PC-9 (cell line): ENCODE measurements at regions not wholly inside any gene's neighbourhood (a gene's known extent, or its start where the extent isn't known, plus 50 kb on each side); places are given as distances from the start of the nearest gene placed in this dataset.
A peak's percentile ranks its signal among the peaks of the same experiment; 100 is the strongest.

Experiments
- BruUV-seq: library from RNA; stranded (reverse); fragments of 400-500 nt; replicated peaks from 2 replicates; lab custom pipeline; 2021; lab: Mats Ljungman, UMichigan
- CTCF ChIA-PET: fragments of 300-600 bp; sonication (Branson Sonifier 250); formaldehyde crosslinking; loops from one replicate; lab custom pipeline; 2022; ENCODE audit warnings: antibody characterized with exemption; lab: Charles Lee
- POLR2A ChIA-PET: fragments of 300-600 bp; sonication (Branson Sonifier 250); formaldehyde crosslinking; loops from one replicate; lab custom pipeline; 2022; ENCODE audit warnings: antibody characterized with exemption; ENCODE audit not compliant: unreplicated experiment; lab: Charles Lee
- DNase-seq, 2 experiments: peaks; one replicate each; pipeline versions ENCODE4 v3.0.0 to v3.0.0-alpha.2; 2015 to 2022; ENCODE audit warnings: mixed read lengths in 1 of 2
- H2AFZ ChIP-seq: fragments of 200-600 bp; sonication (generic); 2 replicates; pipeline ENCODE4 v1.8.1; 2017; ENCODE audit warnings: antibody characterized with exemption
- H3F3A ChIP-seq: fragments of 200-600 bp; sonication (generic); 2 replicates; pipeline ENCODE4 v1.8.1; 2017; ENCODE audit warnings: antibody characterized with exemption, mild to moderate bottlenecking, low read depth; ENCODE audit not compliant: insufficient read depth
- H3K27ac ChIP-seq: fragments of 200-600 bp; sonication (generic); 2 replicates; pipeline ENCODE4 v1.6.1; 2016; ENCODE audit warnings: mixed run types
- H3K27me3 ChIP-seq: fragments of 200-600 bp; sonication (generic); 2 replicates; pipeline ENCODE4 v1.6.1; 2016; ENCODE audit warnings: low read depth, mixed run types; ENCODE audit not compliant: insufficient read depth
- H3K36me3 ChIP-seq: fragments of 200-600 bp; sonication (generic); 2 replicates; pipeline ENCODE4 v1.6.1; 2016; ENCODE audit warnings: low read depth, mixed run types
- H3K4me1 ChIP-seq: fragments of 200-600 bp; sonication (generic); replicated peaks from 2 replicates; pipeline ENCODE4 v1.6.1; 2016; ENCODE audit warnings: mixed run types; ENCODE audit not compliant: insufficient read depth
- H3K4me2 ChIP-seq: fragments of 200-600 bp; sonication (generic); 2 replicates; pipeline ENCODE4 v1.6.1; 2017; ENCODE audit warnings: mixed run types
- H3K4me3 ChIP-seq: fragments of 200-600 bp; sonication (generic); 2 replicates; pipeline ENCODE4 v1.6.1; 2016; ENCODE audit warnings: mixed run types
- H3K79me2 ChIP-seq: fragments of 200-600 bp; sonication (generic); 2 replicates; pipeline ENCODE4 v1.6.1; 2017; ENCODE audit warnings: low read depth, mixed run types
- H3K9me2 ChIP-seq: fragments of 200-600 bp; sonication (generic); 2 replicates; pipeline ENCODE4 v1.8.1; 2017; ENCODE audit warnings: mild to moderate bottlenecking; ENCODE audit not compliant: insufficient read depth
- H3K9me3 ChIP-seq: fragments of 200-600 bp; sonication (generic); 2 replicates; pipeline ENCODE4 v1.8.1; 2016; ENCODE audit warnings: low read depth; ENCODE audit not compliant: insufficient read depth
- H4K20me1 ChIP-seq: fragments of 200-600 bp; sonication (generic); 2 replicates; pipeline ENCODE4 v1.8.1; 2017; ENCODE audit not compliant: insufficient read depth
- CTCF ChIP-seq: fragments of 200-600 bp; sonication (generic); conservative IDR thresholded peaks from 2 replicates; pipeline ENCODE4 v1.6.1; 2017; ENCODE audit warnings: mixed run types, antibody characterized with exemption, mild to moderate bottlenecking, moderate library complexity
- EZH2 ChIP-seq: fragments of 200-600 bp; sonication (generic); IDR thresholded peaks from 2 replicates; pipeline ENCODE4 v1.8.0; 2017; ENCODE audit warnings: antibody characterized with exemption, low read depth
- intact Hi-C: fragments of 100-400 bp; cut with micrococcal nuclease; formaldehyde crosslinking; loops from one replicate; pipeline ENCODE4 v1.10.0; 2022; ENCODE audit not compliant: unreplicated experiment

GRCh38 chr20:1818247-1818840, 76.9 kb upstream of the SIRPA start:
- intact Hi-C loops: no loop called here
- peaks cover 15% of the 10 kb centered on the region for H3K4me1 ChIP-seq
- ChIA-PET POLR2A (no interaction called here), CTCF (no interaction called here)
- no peaks in the 10 kb centered on the region for H3K36me3 ChIP-seq
- H4K20me1 ChIP-seq: no peaks in the 10 kb centered on the region
- H3K4me3 ChIP-seq: no peak overlapping the region
- H3K27ac ChIP-seq: no peak overlapping the region
- H3F3A ChIP-seq: 0 out of 2 replicates have a peak, but pooled peaks cover 3% of the 10 kb centered on the region
- H3K4me2 ChIP-seq: no peak overlapping the region
- no peaks in the 10 kb centered on the region for H3K9me2 ChIP-seq
- no peak for TF ChIP-seq CTCF
- no peak for TF ChIP-seq EZH2
- H2AFZ ChIP-seq: no peak overlapping the region
- no peaks in the 10 kb centered on the region; the same call in 1 of the 2 replicates for H3K27me3 ChIP-seq
- no TSS peak for BruUV-seq
- no peaks in the 10 kb centered on the region for H3K79me2 ChIP-seq
- DNase-seq: no peak
- H3K9me3 ChIP-seq: peaks cover 9% of the 10 kb centered on the region

GRCh38 chr20:1817577-1818211, 77.5 kb upstream of the SIRPA start:
- H3K79me2 ChIP-seq: no peaks in the 10 kb centered on the region
- H3K4me3 ChIP-seq: no peak overlapping the region
- H3K27me3 ChIP-seq: no peaks in the 10 kb centered on the region; the same call in 1 of the 2 replicates
- no TSS peak for BruUV-seq
- no peaks in the 10 kb centered on the region for H3K36me3 ChIP-seq
- peaks cover 22% of the 10 kb centered on the region for H3K4me1 ChIP-seq
- H3K9me2 ChIP-seq: no peaks in the 10 kb centered on the region
- TF ChIP-seq CTCF: no peak
- TF ChIP-seq EZH2: no peak
- no peak overlapping the region for H3K27ac ChIP-seq
- no peak overlapping the region for H3K4me2 ChIP-seq
- DNase-seq: no peak
- H2AFZ ChIP-seq: no peak overlapping the region
- 0 out of 2 replicates have a peak, but pooled peaks cover 3% of the 10 kb centered on the region for H3F3A ChIP-seq
- CTCF ChIA-PET: no interaction called here
- intact Hi-C loops: no loop called here
- POLR2A ChIA-PET: no interaction called here
- H3K9me3 ChIP-seq: peaks cover 5% of the 10 kb centered on the region; the same call in 1 of the 2 replicates
- no peaks in the 10 kb centered on the region for H4K20me1 ChIP-seq

GRCh38 chr20:1816384-1817381, 78.5 kb upstream of the SIRPA start:
- H3K4me3 ChIP-seq: no peak overlapping the region
- DNase-seq: peak in 1 of 2 experiments; percentile 49
- no peak overlapping the region for H3K4me2 ChIP-seq
- peaks cover 32% of the 10 kb centered on the region for H3K4me1 ChIP-seq
- intact Hi-C loops: no loop called here
- H2AFZ ChIP-seq: no peak overlapping the region
- no peaks in the 10 kb centered on the region; the same call in 1 of the 2 replicates for H3K27me3 ChIP-seq
- no peak for TF ChIP-seq CTCF
- TF ChIP-seq EZH2: no peak
- ChIA-PET POLR2A (no interaction called here), CTCF (no interaction called here)
- BruUV-seq: no TSS peak
- H3F3A ChIP-seq: 0 out of 2 replicates have a peak, but pooled peaks cover 5% of the 10 kb centered on the region
- no peaks in the 10 kb centered on the region for H3K9me2 ChIP-seq
- no peaks in the 10 kb centered on the region for H3K79me2 ChIP-seq
- no peaks in the 10 kb centered on the region for H3K9me3 ChIP-seq
- no peaks in the 10 kb centered on the region for H3K36me3 ChIP-seq
- no peak overlapping the region for H3K27ac ChIP-seq
- H4K20me1 ChIP-seq: no peaks in the 10 kb centered on the region
